NCI-H1436 treated with DMSO at 0.1 percent for 48 hours (cell line): ENCODE measurements at regions not wholly inside any gene's neighbourhood (a gene's known extent, or its start where the extent isn't known, plus 50 kb on each side); places are given as distances from the start of the nearest gene placed in this dataset.

Experiments used
- DNase-seq: peaks from one replicate; lab custom pipeline; 2025; lab: John Stamatoyannopoulos, UW

DNA sequence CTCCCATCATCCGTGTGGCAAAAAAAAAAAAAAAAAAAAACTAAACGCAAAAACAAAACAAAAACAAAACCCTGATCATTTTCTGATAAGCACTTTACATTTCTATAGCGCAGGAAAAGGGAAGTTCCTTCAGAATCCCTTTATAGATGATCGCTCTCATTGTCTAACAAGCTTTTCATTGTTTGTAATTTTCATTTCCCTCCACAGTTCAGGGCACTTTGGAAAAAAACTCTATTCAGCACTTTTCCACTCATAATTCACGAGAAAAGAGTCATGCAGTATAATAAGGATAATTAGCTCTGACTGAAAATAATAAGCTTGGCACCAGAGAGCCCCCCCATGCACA is 89.4 kb upstream of the ATXN1 start:
- DNase-seq, result peak; percentile 81

DNA sequence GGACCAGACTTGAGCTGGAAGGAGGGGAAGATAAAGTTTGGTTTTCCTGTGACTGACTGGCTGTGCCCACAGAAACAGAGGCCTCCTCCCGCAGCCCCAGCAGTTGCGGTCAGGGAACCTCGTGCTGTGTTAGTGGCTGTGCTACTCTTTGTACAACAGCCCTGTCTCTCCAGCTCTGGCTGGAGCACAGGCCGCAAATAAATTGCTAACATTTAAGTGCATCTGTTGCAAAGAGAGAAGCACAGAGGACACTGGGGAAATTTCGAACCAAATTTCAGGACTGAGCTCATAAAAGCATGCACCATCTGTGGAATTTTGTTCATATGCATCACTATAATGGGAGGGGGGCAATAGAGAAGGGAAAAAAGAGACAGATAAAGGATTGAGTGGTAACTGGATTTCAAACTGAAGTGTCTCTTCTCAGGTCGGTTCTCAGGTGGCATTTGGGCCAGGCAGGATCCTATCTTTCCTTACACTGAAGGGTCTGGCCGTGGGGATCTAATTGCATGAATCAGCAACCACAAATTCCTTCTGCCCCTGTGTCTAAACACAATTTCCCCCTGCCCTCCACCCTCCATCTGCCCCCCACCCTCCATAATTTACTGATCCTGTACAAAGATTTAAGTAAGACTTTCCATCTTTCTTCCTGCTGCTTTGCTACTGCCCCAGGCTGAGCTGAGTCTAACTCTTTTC is 88.9 kb upstream of the ATXN1 start:
- no peak for DNase-seq

DNA sequence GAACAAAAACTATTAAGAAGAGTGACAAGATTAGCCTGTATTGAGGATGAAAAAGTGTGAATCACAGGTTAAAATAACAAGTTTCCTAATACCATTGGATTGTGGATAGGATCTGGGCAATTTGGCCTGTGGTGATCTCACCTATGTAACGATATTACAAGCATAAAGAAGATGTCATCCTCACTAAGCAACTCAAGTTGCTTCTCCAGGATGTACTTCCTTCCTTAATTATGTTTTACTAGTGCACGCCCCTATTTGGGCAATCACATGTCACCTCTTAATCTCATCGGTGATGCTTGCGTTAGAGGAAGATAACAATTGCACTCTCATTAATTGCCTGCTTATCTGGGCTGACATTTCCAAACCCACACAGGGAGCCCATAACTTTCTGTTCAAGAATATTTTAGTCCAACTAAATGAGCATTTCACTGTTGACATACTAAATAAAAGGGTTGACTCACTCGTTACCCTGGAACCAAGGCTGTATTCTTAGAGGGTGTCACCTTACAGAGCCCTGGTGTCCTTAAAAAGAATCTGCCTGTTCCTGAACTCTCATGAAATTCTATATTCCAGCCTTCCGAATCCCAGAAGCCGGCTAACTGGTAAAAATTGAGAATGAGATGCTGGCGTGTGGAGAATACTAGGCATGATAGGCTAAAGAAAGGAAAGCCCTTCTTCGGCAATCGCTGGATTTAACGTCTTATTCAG is 88.2 kb upstream of the ATXN1 start:
- DNase-seq, result no peak

DNA sequence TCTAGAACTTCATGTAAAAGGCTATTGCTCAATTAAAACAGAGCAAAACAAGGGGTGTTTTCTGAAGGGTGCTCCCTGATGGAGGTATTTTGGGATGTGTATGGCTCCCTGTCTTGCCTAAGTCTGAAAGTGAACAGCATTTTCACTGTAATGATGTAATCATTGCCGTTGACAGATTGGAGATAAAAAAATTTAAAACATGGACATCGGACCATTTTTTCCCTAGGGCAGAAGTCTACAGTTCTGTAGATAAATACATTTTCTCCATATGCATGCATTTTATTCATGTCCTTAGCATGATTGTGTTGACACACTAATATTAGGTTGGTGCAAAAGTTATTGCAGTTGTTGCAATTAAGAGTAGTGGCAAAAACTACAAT is 85.1 kb upstream of the ATXN1 start:
- DNase-seq, result no peak

DNA sequence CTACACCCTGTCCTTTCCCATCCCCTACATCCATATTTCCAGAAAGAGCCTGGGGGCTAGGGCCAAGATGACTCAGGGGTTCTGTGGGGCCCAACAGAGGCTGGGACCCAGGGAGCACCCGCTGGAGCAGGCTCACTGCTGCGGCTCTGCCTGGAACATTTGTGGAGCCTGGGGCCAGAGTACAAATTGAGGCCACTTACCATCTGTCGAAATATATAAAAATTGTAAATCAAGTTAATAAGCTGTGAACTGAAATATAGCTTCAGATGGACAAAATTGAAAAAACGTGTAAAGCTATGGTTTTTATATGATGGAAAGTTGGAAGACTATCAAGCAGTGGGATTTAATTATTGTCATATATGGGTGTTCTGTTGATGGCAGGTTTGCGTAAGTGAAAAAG is 82.9 kb upstream of the ATXN1 start:
- no peak for DNase-seq

DNA sequence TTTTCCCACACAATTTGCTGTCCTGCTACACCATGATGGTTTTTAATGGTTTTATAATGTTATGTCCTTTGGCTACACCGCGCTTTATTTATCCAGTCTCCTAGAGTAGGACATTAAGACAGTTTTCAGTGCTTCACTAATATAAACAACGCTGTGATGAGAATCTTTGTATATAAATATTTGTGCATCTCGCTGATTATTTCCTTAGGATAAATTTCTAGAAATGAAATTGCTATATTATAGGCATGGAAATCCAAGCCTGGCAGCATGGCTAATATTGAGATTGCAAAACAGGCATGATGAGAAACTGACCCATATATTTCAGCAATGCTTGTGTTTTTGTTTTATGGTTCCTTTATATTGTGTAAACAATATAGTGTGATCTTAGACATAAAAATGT is 81.4 kb upstream of the ATXN1 start:
- no peak for DNase-seq

DNA sequence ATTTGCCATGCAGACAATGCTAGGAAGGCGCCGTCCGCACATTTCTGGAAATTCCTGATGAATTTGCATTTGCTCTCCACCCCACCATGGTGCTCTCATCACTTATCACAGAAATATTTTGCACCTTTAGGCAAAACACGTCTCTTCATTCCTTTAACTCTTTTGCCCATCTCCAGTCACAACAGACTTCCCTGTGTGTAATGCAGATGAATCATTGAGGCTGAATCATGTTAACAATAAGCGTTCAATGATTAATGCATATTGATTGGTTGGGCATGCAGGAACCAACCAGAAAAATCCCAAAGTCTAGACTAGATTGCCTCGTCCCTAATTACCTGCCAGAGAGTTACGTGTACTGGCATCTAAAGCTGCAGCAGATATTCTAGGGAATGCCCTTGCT is 80.0 kb upstream of the ATXN1 start:
- no peak for DNase-seq

DNA sequence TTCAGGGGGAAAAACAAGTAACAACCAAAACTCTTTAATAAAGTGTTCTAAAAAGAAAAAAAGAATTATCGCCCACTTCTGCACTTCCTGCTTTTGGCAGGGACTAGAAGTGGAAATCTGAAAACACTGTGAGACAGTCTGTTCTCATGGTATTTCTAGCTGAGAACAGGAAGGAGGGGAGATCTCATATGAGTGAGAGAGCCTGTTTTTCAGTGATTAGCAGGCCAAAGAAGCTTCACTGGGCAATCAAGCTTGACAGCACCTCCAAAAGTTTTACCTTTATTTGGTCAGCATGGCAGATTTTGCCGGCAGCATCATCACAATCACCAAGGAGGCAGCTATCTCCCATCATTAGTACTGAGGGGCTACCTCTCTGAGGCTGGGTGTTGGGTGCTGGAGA is 79.5 kb upstream of the ATXN1 start:
- no peak for DNase-seq

DNA sequence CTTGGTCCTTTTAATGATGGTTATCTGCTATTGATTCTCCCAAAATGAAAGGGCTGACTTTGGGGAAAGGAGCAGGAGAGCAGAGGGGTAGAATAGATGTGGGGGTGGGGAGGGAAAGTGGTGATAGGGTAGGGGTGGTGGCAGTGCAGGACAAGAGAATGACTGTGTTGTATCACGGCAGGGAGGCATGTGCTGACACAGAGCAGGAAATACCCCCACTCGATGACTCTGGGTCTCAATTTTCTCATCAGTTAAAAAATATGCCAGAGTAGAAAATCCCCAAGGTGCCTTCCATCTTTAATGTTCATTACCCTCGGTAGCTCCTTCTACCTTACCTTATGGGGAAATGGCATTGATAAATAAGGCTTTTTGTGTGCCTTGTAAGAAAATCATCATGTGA is 79.0 kb upstream of the ATXN1 start:
- DNase-seq, result no peak

DNA sequence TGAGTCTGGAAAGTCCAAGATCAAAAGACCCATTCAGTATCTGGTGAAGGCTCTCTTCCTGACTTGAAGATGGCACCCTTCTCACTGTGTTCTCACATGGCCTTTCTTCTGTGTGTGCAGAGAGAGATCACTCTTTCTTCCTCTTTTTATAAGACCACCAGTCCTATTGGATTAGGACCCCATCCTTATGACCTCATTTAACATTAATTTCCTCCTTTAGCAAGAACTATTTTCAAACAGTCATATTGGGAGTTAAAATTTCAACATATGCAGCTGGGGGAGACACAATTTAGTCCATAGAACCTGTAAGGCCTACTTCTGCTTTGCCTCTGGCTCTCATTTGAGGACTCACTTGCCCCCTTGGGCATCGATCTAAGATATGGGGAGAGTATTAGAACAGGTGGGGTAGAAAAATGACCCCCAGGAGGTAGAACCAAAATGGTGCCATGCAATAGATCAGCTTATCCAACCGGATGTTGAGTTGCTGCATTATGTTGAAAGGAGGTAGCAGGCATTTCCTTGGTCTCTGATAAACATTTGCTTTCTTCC is 78.4 kb upstream of the ATXN1 start:
- DNase-seq, result no peak

DNA sequence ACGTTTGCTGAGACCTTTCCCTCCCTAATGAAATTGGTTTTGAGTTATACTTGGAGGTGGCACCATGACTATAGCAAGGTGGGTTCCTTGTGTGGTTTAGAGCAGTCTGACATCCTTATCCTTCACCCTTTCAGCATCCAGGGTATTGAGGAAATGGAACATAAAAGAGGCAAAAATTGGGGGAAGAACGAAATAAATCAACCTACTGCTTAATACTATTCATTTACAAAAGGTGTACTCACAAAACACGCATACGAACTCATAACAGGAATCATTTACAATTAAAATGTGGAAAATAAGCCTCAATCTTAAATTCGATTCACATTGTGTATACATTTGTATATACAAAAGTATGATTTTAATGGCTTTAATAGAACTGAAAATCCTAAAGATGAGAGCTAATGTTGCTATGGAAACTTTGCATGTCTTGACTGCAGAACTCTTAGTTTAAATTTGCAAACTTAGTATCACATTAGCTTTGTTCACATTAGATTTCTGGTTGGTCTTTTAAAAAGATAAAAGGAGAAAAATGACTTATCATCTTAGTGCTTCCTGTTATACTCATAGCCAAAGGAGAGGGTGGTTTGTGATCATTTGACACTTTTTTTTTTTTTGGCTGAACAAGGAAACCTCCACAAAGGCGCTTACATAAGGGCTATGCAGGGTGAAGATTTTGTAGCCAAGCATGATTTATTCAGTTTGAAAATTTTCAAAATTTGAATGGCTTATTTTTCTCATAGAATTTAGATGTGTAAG is 76.1 kb upstream of the ATXN1 start:
- DNase-seq, result no peak

DNA sequence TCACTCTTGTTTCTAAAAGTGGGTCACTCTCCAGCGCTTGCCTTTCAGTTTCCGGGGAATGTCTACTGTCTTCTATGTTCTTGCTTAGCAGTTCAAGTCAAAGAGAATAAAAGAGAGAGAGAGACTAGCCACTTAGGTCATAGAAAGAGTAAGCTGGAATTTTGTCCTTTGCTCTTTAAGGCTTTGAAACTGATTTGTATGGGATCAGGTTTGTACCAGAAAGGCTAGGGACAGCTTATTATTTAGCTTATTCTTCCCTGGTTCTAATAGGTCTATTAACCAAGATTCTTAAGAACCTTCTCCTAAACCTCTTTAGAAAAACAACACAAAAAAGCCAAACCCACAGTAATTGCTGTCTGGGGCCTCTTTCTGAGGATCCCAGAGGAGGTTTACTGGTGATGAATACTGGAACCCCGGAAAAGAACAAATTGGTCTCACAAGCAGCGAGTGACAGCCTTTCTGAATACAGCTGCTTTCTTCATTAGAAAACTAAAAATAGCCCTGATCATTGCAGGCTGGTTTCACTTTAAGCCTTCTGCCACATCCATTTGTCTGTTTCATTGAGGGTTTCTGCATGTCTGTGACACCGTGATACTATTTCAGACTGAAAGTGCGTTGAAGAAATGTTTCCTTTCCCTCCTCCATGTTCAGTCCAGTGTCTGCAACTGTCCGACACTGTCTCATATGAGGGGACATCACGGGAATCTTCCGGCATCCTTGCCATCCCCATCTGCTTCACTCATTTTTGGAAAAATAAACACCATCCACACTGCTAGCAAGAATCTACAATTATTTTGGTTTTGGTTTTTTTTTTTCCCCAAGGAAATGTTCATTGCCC is 75.1 kb upstream of the ATXN1 start:
- DNase-seq, result no peak

DNA sequence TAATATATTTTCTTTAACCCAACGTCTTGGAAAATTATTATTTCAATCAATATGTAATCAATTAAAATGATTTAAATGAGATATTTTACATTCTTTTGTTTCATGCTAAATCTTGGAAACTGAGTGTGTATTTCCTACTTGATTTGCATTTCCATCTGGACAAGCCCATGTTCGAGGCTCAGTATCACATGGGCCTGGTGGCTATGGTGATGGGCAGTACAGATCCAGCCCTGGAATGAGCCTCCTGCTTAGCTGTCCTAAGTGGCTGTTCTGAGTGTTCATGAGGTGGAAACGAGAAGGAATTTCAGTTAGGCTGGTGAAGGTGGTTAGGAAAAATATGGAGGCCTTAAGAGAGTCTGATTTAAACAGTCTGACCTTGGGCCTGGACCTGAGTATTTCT is 73.0 kb upstream of the ATXN1 start:
- DNase-seq, result no peak

DNA sequence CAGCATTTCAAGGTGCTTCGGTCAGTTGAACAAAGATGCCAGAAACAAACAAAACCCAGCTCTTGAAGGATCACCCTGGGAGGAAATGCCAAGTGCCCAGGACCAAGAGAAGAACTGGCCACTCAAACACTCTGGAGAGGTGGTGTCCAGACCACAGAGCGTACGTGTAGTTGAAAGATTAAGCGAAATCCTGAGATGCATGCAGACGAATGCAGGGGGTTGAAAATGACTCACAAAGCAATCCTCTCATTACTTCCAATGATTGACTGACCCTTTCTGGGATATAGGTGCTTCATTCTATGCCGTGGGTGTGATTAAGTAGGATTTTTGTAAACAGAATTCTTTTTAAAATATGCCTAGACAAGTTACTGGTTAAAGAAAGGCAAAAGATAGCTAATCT is 71.5 kb upstream of the ATXN1 start:
- no peak for DNase-seq

DNA sequence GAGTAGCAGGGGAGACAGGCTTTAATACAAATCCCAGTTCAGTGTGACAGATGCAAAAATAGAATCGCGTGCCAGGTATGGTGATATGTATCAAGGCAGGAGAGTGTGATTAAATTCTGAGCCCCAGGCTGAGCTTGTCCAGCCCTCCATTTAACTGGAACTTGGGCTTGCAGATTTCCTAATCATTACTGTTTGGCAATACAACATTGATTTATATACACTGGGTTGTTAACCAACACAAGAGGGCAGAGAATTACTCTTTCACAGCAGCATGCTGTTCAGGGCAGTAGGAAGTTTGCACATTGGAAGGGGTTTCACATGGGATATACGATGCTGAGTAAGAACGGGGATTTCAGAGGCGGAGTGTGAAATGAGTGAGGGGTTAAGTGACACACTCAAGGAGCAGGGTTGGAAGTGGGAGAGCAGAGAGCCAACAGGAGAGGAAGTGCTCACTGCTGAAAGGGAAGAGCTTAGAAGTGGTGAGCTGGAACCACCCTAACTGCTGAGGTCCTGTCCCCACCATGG is 70.8 kb upstream of the ATXN1 start:
- no peak for DNase-seq

DNA sequence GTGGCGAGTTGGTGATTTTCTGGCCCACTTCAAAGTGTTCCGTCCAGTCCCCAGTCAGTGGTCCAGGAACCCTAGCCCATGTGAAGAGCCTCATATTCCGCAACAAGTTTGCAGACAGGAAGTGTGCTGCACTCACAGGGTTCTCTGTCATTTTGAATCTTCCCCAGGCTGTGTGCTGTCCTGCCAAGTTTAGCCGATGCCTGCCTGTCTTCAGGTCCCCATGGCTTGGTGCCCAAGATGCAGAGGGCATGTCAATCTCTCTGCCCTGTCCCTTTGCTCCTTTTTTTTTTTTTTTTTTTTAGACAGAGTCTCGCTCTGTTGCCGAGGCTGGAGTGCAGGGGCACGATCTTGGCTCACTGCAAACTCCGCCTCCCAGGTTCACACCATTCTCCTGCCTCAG is 69.9 kb upstream of the ATXN1 start:
- no peak for DNase-seq

DNA sequence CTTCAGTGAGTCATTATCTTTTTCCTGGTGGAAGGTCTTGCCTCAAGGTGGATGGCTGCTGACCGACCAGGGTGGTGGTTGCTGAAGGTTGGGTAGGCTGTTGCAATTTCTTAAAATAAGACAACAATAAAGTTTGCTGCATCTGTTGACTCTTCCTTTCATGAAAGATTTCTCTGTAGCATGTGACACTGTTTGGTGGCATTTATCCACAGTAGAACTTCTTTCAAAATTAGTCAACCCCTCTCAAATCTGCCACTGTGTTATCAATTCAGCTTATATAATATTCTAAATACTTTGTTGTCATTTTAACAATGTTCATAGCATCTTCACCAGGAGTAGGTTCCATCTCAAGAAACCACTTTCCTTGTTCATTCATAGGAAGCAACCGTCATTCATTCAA is 66.8 kb upstream of the ATXN1 start:
- no peak for DNase-seq

DNA sequence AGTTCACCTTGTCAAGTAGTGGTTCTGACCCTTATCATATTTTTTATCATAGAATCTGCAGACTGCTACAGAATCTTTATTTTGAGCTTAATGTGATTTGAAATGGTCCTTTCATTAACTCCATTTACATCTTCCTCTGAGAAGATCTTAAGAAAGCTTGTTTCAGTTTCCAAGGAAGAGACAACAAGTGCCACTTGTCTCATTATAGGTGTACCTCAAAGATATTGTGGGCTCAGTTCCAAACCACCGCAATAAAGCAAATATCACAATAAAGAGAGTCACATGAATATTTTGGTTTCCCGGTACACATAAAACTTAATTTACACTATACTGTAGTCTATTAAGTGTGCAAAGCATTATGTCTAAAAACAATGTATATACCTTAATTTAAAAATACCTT is 66.4 kb upstream of the ATXN1 start:
- DNase-seq, result no peak

DNA sequence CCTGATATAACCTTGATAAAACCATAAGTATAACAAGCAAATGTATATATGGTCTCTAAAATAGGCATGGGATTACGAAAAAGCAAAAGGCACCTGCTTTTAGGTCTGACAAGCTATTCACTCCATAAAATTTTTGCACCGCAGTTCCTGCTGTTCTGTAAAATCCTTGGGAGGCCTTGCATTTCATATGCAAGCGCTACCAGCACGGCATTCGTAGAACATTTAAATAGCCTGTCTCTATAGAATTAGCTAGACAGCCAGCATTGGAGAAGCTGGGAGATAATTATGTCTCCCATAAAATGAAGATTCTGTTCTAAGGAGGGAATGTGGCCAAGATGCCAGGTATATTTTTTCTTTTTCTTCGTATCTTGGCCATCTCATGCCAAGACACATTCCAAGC is 64.5 kb upstream of the ATXN1 start:
- no peak for DNase-seq

DNA sequence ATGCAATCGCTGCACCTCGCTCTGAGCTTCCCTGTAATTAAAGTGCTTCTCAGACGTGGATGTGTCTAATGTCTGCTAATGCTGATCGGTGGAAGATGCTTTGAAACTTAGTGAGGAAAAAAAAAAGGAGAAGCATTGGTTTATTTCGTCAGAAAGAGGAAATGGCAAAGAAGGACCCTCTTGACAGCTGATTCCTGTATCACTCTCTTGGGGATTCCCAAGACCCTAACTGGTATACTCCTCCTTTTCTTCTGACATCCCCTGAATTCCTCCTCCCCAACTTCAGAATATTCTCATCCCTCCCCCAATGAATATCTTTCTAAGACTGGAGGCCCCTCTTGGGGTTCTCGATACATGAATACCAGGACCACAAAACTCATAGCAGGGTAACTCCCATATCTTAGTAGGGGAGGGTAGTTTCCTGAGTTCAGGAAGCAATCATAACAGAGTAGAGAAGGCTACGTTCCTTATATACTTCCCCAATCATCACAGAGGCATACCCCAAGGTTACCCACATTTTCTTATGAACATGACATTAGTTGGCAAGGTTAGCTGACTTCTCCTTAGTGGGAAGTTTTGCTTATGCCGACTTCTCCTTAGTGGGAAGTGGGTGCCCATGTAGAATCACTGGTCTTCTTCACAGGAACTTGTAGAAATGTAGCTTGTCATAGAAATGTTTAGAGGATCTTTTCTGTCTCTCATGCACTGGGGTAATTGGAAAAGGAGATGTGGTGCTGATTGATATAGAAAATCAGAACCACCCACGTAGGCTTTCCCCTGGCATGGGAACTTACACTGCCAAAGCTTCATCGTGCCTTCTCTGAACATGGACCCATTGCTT is 63.8 kb upstream of the ATXN1 start:
- no peak for DNase-seq

DNA sequence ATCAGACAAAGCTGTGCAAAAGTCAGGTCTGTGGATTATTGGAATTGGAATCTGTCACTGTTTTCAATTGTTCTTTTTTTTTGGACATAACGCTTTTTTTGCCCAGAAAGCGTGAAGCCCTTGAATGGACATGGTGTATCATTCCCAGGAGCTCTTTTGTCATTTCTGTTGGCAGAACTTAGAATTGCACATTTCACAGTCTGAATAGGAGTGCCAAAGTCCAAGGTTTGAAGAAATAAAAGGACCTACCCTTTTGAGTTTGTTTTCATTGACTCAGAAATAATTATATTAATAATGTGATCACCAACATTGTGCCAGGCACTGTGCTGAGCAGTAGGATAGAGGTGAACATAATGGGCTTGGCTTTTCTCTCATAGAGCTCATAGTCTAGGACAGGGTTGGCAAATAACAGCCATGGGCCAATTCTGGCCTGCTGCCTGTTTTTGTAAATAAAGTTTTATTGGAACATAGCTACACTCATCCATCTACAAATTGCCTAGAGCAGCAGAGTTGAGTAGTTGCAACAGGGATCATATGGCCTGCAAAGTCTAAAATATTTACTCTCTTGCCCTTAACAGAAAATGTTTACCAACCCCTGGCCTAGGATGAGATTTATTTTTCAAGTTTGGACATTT is 62.6 kb upstream of the ATXN1 start:
- DNase-seq, result no peak
